A673 (cell line): ENCODE measurements at regions not wholly inside any gene's neighbourhood (a gene's known extent, or its start where the extent isn't known, plus 50 kb on each side); places are given as distances from the start of the nearest gene placed in this dataset.

Source experiments
- EZH2 ChIP-seq: fragments of 200-600 bp; sonication (generic); IDR thresholded peaks from 2 replicates; pipeline ENCODE4 v1.6.1; 2017; ENCODE audit warnings: borderline replicate concordance, low read depth, mild to moderate bottlenecking, mixed read lengths, antibody characterized with exemption, low read length; ENCODE audit not compliant: poor library complexity, severe bottlenecking
- TF ChIP-seq, protein P1 (sequence below): fragments of 300-800, 200-600 bp; sonication (generic); conservative IDR thresholded peaks from 2 replicates; pipeline ENCODE4 v1.5.1; 2017; ENCODE audit warnings: low read depth, mild to moderate bottlenecking, antibody characterized with exemption, low read length, moderate library complexity, mixed read lengths

- TF ChIP-seq, protein P1, sequence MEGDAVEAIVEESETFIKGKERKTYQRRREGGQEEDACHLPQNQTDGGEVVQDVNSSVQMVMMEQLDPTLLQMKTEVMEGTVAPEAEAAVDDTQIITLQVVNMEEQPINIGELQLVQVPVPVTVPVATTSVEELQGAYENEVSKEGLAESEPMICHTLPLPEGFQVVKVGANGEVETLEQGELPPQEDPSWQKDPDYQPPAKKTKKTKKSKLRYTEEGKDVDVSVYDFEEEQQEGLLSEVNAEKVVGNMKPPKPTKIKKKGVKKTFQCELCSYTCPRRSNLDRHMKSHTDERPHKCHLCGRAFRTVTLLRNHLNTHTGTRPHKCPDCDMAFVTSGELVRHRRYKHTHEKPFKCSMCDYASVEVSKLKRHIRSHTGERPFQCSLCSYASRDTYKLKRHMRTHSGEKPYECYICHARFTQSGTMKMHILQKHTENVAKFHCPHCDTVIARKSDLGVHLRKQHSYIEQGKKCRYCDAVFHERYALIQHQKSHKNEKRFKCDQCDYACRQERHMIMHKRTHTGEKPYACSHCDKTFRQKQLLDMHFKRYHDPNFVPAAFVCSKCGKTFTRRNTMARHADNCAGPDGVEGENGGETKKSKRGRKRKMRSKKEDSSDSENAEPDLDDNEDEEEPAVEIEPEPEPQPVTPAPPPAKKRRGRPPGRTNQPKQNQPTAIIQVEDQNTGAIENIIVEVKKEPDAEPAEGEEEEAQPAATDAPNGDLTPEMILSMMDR, result no peak
- TF ChIP-seq EZH2, result no peak
Observed at GRCh38 chr6:48197941-48198340, 86.9 kb upstream of the PTCHD4 start.
